ENCODE measurements at regions not wholly inside any gene's neighbourhood (a gene's known extent, or its start where the extent isn't known, plus 50 kb on each side); places are given as distances from the start of the nearest gene placed in this dataset.
"Not testable (repeated sequence)": the region's sequence is repeated elsewhere in the genome, so short reads cannot be mapped to it uniquely, and the experiment has no call there.

GRCh38 chr3:182644790-182645433 is 148.4 kb upstream of the ATP11B start:
- no peak for DNase-seq

- no peak for DNase-seq
Observed at GRCh38 chr3:182650568-182651128, 142.7 kb upstream of the ATP11B start.

DNA sequence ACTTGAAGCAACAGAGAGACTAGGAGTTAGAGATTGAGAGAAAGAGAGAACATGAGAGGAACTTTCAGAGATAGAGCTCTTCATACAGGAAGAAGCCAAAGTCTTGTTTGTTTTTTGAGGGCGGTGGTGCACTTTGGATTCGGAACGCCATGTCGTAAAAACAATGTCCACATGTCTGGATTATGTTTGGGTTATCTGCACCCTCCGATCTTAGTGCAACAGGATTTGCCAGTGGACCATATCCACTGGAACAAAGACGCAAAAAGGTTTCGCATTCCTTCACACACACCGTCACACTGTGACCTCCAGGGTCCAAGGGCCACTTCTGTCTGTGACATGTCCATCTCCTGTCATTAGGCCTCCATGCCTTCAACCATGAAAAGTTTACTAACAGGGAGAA is 141.8 kb upstream of the ATP11B start:
- DNase-seq, result no peak

DNA sequence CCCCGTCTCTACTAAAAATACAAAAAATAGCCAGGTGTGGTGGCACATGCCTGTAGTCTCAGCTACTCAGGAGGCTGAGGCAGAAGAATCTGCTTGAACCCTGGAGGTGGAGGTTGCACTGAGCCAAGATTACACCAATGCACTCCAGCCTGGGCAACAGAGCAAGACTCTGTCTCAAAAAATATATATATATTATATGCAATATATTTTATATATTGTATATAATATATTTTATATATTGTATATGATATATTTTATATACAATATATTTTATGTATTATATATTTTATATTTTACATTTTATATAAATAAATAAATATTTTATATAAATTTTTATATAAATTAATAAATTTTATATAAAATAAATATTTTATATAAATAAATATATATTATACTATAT is 140.2 kb upstream of the ATP11B start:
- DNase-seq, result not testable (repeated sequence)

- DNase-seq, result no peak
Observed at GRCh38 chr3:182668541-182668940, 124.8 kb upstream of the ATP11B start.

GRCh38 chr3:182668974-182669373 is 124.3 kb upstream of the ATP11B start:
- DNase-seq, result no peak

- no peak for DNase-seq
Observed at GRCh38 chr3:182671541-182671940, 121.8 kb upstream of the ATP11B start.

DNA sequence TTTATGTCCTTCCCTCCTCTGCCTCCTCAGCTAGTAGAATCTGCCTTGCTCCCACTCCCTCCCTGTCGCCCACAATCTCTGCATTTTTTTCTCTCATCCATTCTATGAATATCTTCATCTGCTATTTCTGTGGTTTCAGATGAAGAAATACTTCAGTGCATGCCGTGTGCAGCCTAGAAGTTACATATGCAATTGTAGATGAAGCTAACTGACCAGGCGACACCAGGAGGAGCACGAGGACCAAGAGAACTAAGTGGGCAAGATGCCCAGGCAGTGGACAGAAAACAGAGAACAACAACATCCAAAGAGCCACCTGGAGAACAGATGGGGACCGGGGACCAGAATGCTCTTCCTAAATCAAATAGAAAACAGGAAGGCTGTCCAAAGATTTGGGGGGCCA is 121.4 kb upstream of the ATP11B start:
- DNase-seq, result no peak

- no peak for DNase-seq
Observed at GRCh38 chr3:182673336-182673735, 120.0 kb upstream of the ATP11B start.

DNA sequence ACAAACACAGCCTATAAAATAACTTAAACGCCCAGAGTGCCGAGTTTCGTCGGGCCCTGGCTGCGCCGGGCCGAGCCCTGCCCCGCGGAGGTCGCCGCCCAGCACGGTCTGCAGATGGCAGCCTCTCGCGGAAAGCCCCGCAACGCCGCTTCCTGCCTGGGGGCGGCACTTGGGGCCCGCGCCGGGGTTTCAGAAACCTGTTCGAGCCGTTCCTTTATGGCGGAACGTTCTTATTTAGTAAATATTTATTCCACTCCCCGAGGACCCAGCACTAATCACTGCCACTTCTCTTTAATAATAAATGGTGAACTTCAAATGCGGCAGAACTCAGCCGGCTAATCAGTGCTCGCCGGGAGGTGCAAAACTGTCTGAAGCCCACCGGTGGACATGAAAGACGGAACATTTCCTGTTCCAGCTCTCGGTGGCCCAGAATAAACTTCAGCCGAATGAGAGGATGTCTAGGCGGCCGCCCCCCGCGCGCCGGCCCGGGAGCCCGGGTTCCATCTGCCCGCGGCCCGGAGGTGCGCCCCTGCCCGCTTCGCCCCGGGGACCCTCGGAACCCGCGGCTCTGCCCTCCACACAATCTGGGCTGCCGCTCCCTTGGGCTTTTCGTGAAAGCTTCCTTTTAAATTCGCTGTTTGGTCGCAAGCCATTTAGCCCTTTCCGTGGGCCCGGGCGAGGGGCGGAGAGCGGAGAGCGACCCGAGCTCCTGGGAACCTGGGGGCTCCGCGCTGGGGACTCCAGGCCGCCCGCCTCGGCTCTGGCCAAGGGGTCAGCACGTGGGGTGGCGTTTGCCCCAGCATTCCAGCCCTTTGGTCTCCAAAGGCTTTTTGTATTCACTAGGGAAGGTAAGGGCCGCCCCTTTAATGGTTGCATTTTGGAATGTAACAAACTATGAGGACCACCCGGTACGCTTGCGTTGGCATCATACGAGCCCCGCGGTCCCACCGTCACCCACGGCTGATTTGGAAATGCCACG is 110.8 kb upstream of the ATP11B start:
- DNase-seq, result peak; percentile 54

DNA sequence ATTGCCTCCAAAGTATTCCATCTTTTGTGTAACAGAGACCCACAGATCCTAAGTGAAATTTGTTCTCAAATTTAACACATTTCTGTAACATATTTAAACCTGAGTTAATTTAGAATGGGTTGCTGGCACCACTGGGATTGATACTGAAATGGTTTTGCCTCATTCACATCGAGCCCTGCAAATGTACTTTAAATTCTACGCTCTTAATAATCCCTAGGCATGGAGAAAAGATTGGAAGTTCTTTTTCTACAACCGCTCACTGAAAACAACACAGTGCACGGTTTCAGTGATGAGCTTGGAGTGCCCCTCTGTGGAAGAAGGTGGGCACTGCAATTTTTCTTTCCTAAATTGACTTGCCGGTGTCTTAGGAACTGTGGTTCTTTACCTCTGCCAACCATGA is 109.9 kb upstream of the ATP11B start:
- DNase-seq, result peak; percentile 62

DNA sequence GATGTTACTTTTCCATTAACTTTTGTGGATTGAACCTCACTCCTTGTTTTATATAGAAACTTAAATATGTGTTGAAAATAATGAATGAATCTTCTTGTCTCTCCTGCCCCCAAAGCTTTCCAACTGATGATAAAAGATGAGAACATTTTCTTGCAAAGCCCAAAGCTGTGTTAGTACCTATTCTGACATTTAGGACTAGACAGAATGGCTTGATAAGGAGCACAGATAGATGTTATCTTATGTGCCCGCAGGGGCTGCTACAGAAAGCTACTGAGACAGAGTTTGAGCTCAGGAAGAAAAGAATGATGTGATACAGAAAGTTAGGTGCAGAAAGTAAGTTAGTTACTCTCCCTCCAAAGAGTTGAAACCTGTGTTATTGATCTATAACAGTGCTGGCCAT is 109.4 kb upstream of the ATP11B start:
- no peak for DNase-seq

- DNase-seq, result no peak
Observed at GRCh38 chr3:182686033-182686886, 107.0 kb upstream of the ATP11B start.

DNA sequence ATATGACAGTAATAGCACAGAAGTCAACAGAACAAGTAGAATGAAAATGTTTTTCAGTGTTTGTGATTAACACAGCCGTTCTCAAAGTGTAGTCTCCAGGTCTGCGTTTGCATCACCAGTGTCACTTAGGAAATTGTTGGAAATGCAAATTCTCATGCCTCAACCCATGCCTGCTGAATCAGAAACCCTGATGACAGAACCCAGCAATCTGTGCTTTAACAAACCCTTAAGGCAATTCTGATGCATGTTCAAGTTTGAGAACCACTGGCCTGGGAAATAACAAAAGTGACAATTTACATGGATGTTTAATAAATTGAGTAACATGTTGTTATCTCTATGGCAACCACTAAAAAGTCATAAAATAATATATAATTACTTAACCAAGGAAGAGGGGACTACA is 103.1 kb upstream of the ATP11B start:
- no peak for DNase-seq

- no peak for DNase-seq
Observed at GRCh38 chr3:182692021-182692420, 101.3 kb upstream of the ATP11B start.

DNA sequence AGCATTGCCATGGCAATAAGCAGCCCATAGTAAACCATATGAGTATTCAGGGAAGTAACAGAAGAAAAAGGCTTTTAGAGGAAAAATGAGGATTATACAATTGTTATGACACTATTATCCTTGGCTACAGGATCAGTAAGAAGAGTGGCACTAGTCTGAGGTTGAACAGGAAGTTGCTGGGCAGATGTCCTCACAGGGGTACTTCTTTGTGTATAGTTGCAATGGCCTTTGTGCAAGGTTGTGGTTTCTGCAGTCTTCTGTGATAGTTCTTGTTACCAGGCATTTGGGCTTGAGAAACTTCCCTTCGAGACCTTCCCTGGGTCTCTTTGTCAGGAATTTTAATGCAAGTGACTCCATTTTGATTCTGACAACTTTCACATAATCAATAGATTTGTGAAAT is 100.6 kb upstream of the ATP11B start:
- DNase-seq, result no peak

DNA sequence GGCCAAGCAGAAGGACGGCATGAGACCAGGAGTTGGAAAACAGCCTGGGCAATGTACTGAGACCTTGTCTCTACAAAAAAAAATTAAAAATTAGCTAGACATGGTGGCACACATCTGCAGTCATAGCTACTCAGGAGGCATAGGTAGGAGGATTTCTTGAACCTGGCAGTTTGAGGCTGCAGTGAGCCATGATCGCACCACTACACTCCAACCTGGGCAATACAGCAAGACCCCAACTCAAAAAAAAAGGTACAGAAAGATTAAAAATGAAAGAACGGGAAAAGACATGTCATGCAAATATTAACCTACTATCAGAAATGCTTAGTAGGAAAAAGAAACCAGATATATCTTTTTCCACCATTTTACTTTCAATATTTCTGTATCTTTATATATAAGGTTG is 99.6 kb upstream of the ATP11B start:
- DNase-seq, result no peak

DNA sequence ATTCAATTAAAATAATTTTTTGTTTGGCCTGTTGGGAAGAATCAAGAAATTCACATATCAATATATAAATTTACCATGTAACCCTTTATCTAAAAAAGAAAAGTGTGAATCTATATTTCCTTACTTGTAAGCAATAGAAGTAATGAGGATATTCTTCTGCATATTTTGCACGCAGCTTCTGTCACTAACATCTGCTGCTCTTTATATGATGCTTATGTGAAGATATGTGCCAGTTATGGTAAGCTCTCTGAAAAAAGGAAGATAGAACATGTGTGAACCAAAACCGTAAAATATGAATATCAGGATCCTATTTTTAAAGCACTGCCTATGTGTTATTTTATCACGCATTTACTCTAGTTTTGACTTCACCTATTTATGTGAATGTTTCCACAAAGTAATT is 96.4 kb upstream of the ATP11B start:
- no peak for DNase-seq

GRCh38 chr3:182697345-182697919 is 95.9 kb upstream of the ATP11B start:
- DNase-seq, result no peak

GRCh38 chr3:182698078-182698477 is 95.2 kb upstream of the ATP11B start:
- no peak for DNase-seq

DNA sequence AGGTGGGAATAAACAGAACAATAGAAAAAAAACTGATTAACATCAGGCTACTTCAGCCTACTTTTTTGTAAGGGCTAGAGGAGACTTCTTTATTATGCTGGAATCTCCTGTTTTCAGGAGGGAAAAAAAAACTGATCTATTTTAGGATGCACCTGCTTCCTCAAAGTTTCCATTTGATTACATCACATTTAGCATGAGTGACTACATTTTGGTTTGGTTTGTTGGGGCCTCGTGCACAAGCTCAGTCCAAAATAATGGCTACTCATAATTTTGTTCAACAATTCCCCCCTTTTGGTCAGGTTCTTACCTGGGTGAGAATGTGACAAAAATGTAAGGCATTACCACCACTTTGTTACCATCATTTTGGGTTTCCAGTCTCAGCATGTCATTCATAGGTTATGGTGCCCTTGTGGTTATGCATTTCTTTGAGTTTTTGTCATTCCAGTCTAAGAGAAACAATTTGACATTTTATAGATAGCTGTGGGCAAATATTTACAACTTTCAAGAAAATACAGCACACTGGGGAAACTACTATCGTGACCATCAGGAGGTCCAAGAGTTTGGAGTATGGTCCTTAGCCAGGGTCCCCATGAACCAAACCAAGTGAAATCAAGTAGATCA is 93.6 kb upstream of the ATP11B start:
- DNase-seq, result no peak

DNA sequence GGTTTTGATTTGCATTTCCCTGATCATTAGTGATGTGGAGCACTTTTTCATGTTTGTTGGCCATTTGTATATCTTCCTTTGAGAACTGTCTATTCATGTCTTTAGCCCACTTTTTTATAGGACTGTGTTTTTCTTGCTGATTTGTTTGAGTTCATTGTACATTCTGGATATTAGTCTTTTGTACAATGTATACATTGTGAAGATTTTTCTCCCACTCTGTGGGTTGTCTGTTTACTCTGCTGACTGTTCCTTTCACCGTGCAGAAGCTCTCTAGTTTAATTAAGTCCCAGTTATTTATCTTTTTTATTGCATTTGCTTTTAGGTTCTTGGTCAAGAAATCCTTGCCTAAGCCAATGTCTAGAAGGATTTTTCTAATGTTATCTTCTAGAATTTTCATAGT is 91.1 kb upstream of the ATP11B start:
- no peak for DNase-seq
